Smooth muscle cell (in vitro differentiated cells): ENCODE measurements at regions not wholly inside any gene's neighbourhood (a gene's known extent, or its start where the extent isn't known, plus 50 kb on each side); places are given as distances from the start of the nearest gene placed in this dataset.

ENCODE experiments used
- DNase-seq: peaks from one replicate; lab custom pipeline; 2025; ENCODE audit not compliant: unreplicated experiment; lab: John Stamatoyannopoulos, UW
- H2AFZ ChIP-seq: fragments of 200-600 bp; sonication (generic); 2 replicates; pipeline ENCODE4 v1.6.0; 2016; ENCODE audit warnings: antibody characterized with exemption, low read depth, mild to moderate bottlenecking
- H3F3A ChIP-seq: fragments of 200-600 bp; sonication (generic); 2 replicates; pipeline ENCODE4 v1.6.0; 2017; ENCODE audit warnings: antibody characterized with exemption, low read depth
- H3K27ac ChIP-seq: fragments of 200-600 bp; sonication (generic); 2 replicates; pipeline ENCODE4 v1.5.1; 2016; ENCODE audit warnings: low read depth, mild to moderate bottlenecking
- H3K27me3 ChIP-seq: fragments of 200-600 bp; sonication (generic); 2 replicates; pipeline ENCODE4 v1.6.1; 2016; ENCODE audit warnings: low read depth, mild to moderate bottlenecking
- H3K36me3 ChIP-seq: fragments of 200-600 bp; sonication (generic); 2 replicates; pipeline ENCODE4 v1.5.1; 2016; ENCODE audit warnings: low read depth
- H3K4me1 ChIP-seq: fragments of 200-600 bp; sonication (generic); 2 replicates; pipeline ENCODE4 v1.5.1; 2016; ENCODE audit warnings: low read depth
- H3K4me2 ChIP-seq: fragments of 200-600 bp; sonication (generic); 2 replicates; pipeline ENCODE4 v1.6.0; 2016; ENCODE audit warnings: mild to moderate bottlenecking
- H3K4me3 ChIP-seq: fragments of 200-600 bp; sonication (generic); 2 replicates; pipeline ENCODE4 v1.5.1; 2016; ENCODE audit warnings: mild to moderate bottlenecking
- H3K79me2 ChIP-seq: fragments of 200-600 bp; sonication (generic); 2 replicates; pipeline ENCODE4 v1.6.0; 2016; ENCODE audit warnings: low read depth, mild to moderate bottlenecking
- H3K9ac ChIP-seq: fragments of 200-600 bp; sonication (generic); 2 replicates; pipeline ENCODE4 v1.6.0; 2016; ENCODE audit warnings: low read depth
- H3K9me3 ChIP-seq: fragments of 200-600 bp; sonication (generic); replicated peaks from 2 replicates; pipeline ENCODE4 v1.5.1; 2016; ENCODE audit warnings: low read depth
- H4K20me1 ChIP-seq: fragments of 200-600 bp; sonication (generic); 2 replicates; pipeline ENCODE4 v1.6.0; 2016; ENCODE audit warnings: low read depth
- CTCF ChIP-seq: fragments of 200-600 bp; sonication (generic); IDR thresholded peaks from 2 replicates; pipeline ENCODE4 v1.5.1; 2017; ENCODE audit warnings: borderline replicate concordance, mild to moderate bottlenecking, antibody characterized with exemption; ENCODE audit not compliant: insufficient read depth, poor library complexity, severe bottlenecking
- WGBS: methylation state at CpG from one replicate; pipeline ENCODE4 v1.1.7; 2016; ENCODE audit warnings: low lambda C conversion rate; 5-methylcytosine and 5-hydroxymethylcytosine counted together

DNA sequence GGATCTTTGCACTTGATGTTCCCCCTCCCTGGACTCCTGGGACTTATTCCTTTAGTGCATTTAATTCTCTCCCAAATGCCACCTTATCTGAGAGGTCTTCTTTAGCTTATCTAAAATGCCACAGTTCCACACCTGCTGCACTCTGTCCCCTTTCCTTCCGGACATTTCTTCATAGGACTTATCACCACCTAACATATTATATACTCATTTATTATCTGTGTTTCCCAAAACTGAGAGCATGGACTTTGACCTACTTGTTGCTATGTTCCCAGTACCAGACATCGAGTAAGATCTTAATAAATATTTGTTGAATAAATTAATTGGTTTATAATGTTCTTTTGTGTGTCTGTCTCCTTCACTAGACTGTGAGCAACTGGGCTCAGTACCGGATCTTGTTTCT, 585.3 kb downstream of the INSC start:
- Histone ChIP-seq H3K79me2 (no peaks in the 10 kb centered on the region), H3K4me1 (no peaks in the 10 kb centered on the region), H3F3A (no peaks in the 10 kb centered on the region), H4K20me1 (no peaks in the 10 kb centered on the region), H3K9ac (no peak overlapping the region), H3K36me3 (no peaks in the 10 kb centered on the region), H3K9me3 (no peaks in the 10 kb centered on the region), H3K4me2 (no peak overlapping the region), H2AFZ (no peak overlapping the region), H3K27me3 (no peaks in the 10 kb centered on the region), H3K27ac (no peak overlapping the region), H3K4me3 (no peak overlapping the region)
- DNase-seq, result no peak
- no peak for TF ChIP-seq CTCF
- WGBS, result 94% methylated on average over 3 of the region's 3 CpGs

GRCh38 chr11:15700456-15700855, 585.7 kb downstream of the INSC start:
- TF ChIP-seq CTCF, result no peak
- 99% methylated on average over 3 of the region's 3 CpGs for WGBS
- Histone ChIP-seq H3K27me3 (no peaks in the 10 kb centered on the region), H3K4me2 (no peak overlapping the region), H3K27ac (no peak overlapping the region), H3K4me3 (no peak overlapping the region), H3K9me3 (no peaks in the 10 kb centered on the region), H2AFZ (no peak overlapping the region), H3K79me2 (no peaks in the 10 kb centered on the region), H3K4me1 (no peaks in the 10 kb centered on the region), H3F3A (no peaks in the 10 kb centered on the region), H4K20me1 (no peaks in the 10 kb centered on the region), H3K36me3 (no peaks in the 10 kb centered on the region), H3K9ac (no peak overlapping the region)
- no peak for DNase-seq

GRCh38 chr11:15704064-15704463, 589.3 kb downstream of the INSC start:
- no peak for DNase-seq
- H3K4me1 ChIP-seq, result peaks cover 3% of the 10 kb centered on the region
- 100% methylated on average over 1 of the region's 1 CpG for WGBS
- no peak for TF ChIP-seq CTCF
- no peaks in the 10 kb centered on the region for H3K9me3 ChIP-seq
- H3K27ac ChIP-seq, result no peak overlapping the region
- no peaks in the 10 kb centered on the region for H3K27me3 ChIP-seq
- H3K9ac ChIP-seq, result no peak overlapping the region
- no peaks in the 10 kb centered on the region for H3K79me2 ChIP-seq
- no peak overlapping the region for H3K4me2 ChIP-seq
- no peaks in the 10 kb centered on the region for H3F3A ChIP-seq
- H3K4me3 ChIP-seq, result no peak overlapping the region
- no peaks in the 10 kb centered on the region for H3K36me3 ChIP-seq
- no peaks in the 10 kb centered on the region for H4K20me1 ChIP-seq
- H2AFZ ChIP-seq, result no peak overlapping the region

- Histone ChIP-seq H3K4me1 (peaks cover 3% of the 10 kb centered on the region), H3K27me3 (no peaks in the 10 kb centered on the region), H4K20me1 (no peaks in the 10 kb centered on the region), H3F3A (no peaks in the 10 kb centered on the region), H3K4me3 (no peak overlapping the region), H3K79me2 (no peaks in the 10 kb centered on the region), H3K4me2 (no peak overlapping the region), H3K27ac (no peak overlapping the region), H3K9me3 (no peaks in the 10 kb centered on the region), H3K36me3 (no peaks in the 10 kb centered on the region), H3K9ac (no peak overlapping the region), H2AFZ (no peak overlapping the region)
- DNase-seq, result no peak
- TF ChIP-seq CTCF, result no peak
Measured at GRCh38 chr11:15704556-15704955, 589.8 kb downstream of the INSC start.
